HG02943 (cell line): ENCODE measurements at regions not wholly inside any gene's neighbourhood (a gene's known extent, or its start where the extent isn't known, plus 50 kb on each side); places are given as distances from the start of the nearest gene placed in this dataset.
"Not testable (repeated sequence)": the region's sequence is repeated elsewhere in the genome, so short reads cannot be mapped to it uniquely, and the experiment has no call there.

ENCODE experiments used
- ATAC-seq: cut with Tn5 transposase; IDR thresholded peaks from one replicate; pipeline ENCODE4 v1.9.1; 2021; ENCODE audit warnings: mild to moderate bottlenecking, low read depth, moderate library complexity; ENCODE audit not compliant: unreplicated experiment

DNA sequence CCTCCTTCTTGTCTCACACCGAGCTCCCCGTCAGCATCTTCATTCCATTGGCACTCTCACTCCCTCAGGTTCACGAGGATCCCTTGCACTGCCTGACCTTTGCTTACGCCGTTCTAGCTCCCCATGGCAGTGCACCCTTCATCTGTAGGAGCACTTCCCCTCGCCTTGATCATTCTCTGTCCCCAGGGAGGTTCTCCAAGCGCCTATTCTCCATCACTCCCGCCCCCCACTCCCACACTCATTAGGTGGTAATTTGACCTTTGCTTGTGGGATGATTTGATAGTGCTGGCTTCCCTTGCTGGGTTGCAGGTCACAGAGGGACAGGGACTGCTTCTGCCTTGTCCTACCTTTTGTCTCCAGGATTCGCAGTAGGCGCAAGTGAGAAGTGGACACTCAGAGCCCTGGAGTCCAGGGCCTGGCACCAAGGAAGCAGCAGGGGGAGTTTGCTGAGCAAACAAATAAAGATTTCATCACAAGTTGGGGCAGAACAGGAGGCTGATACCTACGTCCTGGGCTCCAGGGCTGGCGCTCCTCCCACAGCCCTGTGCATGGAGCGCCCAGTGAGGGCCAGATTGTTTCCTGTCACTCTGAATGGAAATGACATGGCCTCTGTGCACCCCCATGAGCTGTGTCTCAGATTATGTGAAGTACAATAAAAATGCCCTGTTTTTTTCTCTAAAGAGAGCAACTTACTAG is 82.0 kb upstream of the RUNX3 start:
- ATAC-seq = no peak

DNA sequence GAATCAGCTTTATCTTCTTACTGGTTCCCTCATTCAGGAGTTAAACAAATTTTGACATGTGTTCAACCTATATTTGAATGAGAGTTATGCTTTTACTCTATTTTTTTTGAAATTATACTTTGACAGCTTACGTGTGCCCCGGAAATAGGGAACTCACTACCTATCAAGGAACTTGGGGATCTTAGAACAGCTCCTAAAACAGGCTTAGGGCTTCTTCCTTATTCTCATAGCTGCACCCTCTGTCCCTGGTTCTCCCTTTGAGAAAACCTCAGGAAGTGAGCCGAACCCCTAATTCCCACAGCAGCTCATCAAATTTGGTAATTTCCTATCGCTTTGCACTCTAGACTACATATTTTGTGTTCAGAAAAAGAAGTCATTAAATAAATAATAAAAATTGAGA is 81.2 kb upstream of the RUNX3 start:
- no peak for ATAC-seq

DNA sequence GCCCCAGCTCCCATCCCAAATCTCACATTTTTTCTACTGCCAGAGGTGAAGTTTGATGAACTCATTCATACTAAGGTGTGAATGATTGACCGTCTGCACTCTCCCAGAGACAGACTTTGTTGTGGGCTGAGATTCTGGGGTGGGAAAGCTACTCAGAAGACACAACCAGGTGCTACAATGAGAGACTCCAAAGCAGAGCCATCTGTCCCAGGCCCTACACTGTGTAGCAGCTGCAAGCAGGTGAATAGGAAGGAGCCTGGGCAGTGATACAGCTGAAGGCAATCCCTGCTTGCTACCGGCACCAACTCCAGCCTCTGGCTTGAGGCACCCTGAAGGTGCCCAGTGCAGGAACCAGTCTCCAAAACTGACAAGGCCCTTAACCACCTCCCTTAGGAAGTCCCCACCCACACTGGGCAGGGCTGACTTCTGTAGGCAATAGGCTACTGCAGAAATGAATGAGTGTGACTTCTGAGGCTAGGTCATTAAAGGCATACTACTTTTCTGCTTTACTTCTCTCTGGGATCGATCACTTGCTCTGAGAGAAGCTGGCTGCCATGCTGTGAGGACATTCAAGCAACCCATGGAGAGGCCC is 79.7 kb upstream of the RUNX3 start:
- ATAC-seq = no peak

GRCh38 chr1:25008192-25008485 is 78.1 kb upstream of the RUNX3 start:
- ATAC-seq = no peak

- ATAC-seq = not testable (repeated sequence)
Observed at GRCh38 chr1:25007390-25008191, 77.5 kb upstream of the RUNX3 start.

GRCh38 chr1:25006770-25007169 is 76.7 kb upstream of the RUNX3 start:
- no peak for ATAC-seq

DNA sequence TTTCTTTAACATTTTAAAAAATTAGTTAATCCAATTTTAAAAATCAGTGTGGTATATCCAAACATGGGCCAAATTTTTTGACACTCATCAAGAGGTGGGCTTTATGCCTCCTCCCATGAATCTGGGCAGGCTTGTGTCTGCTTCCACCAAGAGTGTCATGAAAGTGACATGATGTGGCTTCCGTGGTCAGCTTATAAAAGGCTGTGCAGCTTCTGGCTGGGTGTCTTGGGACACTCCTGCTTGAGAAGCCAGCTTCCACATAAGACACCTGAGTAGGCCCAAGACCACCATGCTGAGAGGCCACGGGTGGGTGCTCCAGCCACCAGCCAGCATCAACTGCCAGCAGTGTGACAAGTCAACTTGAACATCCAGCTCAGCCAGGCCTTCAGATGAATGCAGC is 74.3 kb upstream of the RUNX3 start:
- no peak for ATAC-seq

GRCh38 chr1:25003457-25004190 is 73.5 kb upstream of the RUNX3 start:
- no peak for ATAC-seq

DNA sequence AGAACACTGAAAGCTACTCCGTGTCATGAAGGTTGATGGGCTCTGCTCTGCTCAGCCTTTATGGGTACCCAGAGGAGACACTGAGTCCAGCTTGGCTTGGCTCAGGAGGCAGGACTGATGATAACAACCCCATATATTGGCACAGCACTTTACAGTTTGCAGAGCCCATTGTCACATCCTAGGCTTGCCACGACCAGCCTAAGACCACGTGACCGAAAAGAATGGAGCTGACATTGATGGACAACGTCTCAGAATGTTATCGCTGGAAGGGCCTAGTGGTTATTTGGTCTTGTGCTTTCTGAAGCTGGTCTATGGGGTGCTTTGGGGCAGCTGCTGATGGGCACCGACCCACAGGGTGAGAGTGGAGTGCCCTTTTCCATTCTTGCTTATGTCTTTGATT is 72.9 kb upstream of the RUNX3 start:
- ATAC-seq = no peak

GRCh38 chr1:25001125-25001915 is 71.2 kb upstream of the RUNX3 start:
- no peak for ATAC-seq

GRCh38 chr1:24999906-25000305 is 69.8 kb upstream of the RUNX3 start:
- no peak for ATAC-seq

DNA sequence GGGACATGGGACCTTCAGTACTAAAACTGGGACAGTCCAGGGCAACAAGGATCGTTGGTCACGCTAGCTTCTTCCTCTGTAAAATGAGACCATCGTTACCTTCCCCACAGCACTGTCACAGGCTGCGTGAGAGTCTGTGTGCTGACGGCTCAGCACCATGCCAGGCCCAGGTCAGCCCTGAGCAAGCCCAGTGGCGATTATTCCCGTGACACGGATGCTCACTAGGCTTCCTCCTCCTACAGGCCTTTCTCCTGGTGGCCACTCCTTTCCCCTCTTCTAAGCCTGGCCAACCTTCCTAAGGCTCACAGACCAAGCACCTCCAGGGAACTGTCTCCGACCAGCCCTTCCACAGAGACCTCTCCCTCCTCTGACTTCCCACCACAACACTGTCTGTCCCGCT is 69.3 kb upstream of the RUNX3 start:
- ATAC-seq = no peak

GRCh38 chr1:24998563-24999245 is 68.6 kb upstream of the RUNX3 start:
- no peak for ATAC-seq

GRCh38 chr1:24996983-24997893 is 67.2 kb upstream of the RUNX3 start:
- no peak for ATAC-seq

DNA sequence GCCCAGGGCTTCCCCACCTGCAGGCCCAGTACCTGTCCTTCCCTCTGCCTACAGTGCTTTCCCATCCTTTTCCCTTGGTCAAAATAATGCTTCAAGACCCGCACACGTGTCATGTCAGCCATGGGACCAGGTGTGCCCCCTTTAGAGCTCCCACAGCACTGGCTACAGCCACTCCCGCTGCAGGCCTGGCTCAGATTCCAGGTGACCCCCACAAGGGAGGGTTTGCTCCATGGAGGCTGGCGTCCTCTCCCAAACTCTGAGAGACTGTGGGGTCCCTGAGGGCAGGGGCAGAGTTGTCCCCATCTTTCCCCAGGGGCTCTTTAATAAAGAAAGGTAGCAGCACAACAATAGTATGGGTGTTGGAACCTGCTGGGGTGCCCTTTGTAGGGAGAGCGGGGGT is 66.4 kb upstream of the RUNX3 start:
- no peak for ATAC-seq

DNA sequence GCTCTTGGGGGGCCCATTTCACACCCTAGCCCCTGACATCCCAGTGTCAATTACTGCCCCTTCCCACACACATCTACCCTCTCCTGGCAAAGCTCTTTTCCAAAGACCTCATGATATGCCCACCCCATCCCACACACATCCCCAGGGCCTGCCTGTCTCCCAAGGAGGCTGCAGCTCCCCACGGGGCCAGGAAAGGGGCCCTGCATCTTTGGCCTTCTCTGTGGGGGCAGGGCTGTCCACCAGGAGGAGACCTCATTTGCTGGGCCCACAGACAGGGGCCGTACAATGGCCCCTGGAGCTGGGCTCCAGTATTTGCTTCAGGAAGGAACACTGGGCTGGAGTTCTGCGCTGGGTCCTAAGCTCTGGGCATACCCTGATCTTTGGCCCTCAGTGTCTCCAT is 65.6 kb upstream of the RUNX3 start:
- no peak for ATAC-seq

- ATAC-seq = no peak
Observed at GRCh38 chr1:24995140-24995539, 65.1 kb upstream of the RUNX3 start.

DNA sequence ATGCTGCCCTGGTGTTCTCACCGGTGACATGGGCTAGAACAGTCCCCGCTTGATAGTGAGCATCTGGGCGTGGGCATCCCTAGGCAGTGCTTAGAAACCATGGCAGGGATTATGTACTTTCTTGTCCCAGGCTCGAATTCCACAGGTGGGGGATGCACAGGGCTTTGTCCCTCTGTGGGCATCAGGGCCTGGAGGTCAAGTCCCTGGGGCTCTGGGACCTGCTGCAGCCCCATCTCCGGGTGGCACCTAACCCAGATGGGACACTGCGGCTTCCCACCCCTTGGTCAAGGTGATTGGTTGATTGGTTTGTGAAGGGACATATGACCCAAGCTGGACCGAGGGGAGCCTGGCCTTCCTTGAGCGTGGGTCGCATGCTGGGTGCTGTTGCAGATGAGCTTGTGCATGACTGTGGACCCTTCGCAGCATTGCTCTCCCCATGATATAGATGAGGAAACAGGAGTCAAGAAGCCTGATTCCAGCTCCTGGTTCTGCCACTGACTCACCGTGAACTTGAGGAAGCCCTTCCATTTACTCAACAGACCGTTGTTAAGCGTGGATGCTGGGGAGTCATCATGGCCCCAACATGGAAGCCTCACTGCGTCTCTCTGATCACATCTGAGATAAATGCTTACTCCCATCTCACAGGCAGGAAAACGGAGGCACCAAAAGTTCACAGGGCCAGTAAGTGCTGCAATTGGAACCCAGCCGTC is 64.0 kb upstream of the RUNX3 start:
- no peak for ATAC-seq
